Endothelial cell of umbilical vein (primary cell): ENCODE measurements at regions not wholly inside any gene's neighbourhood (a gene's known extent, or its start where the extent isn't known, plus 50 kb on each side); places are given as distances from the start of the nearest gene placed in this dataset.

ENCODE experiments used
- BruUV-seq: library from RNA; stranded (reverse); fragments of 400-500 nt; replicated peaks from 2 replicates; lab custom pipeline; 2021; lab: Mats Ljungman, UMichigan
- CTCF ChIA-PET: fragments of 300-600, 350-600 bp; sonication (Branson Sonifier 250); formaldehyde crosslinking; loops from one replicate; lab custom pipeline; 2021; ENCODE audit warnings: antibody characterized with exemption, inconsistent platforms; lab: Charles Lee
- POLR2A ChIA-PET: fragments of 300-600, 350-600 bp; sonication (Branson Sonifier 250); formaldehyde crosslinking; loops from one replicate; lab custom pipeline; 2021; ENCODE audit warnings: antibody characterized with exemption, inconsistent platforms; lab: Charles Lee
- DNase-seq: peaks from one replicate; pipeline ENCODE4 v3.0.0-alpha.2; 2011; ENCODE audit warnings: low read depth, low spot score
- FAIRE-seq: peaks from 2 replicates; lab custom pipeline; 2011; peaks lifted over from hg19 to GRCh38; lab: Jason Lieb, UNC
- H2AFZ ChIP-seq: 2 replicates; pipeline ENCODE4 v1.6.0; 2012; ENCODE audit warnings: low read depth, low read length, control low read depth, inconsistent platforms
- H3K27ac ChIP-seq: 2 replicates; pipeline ENCODE4 v1.5.1; 2011; ENCODE audit warnings: low read depth, mild to moderate bottlenecking, control low read depth, low read length, moderate library complexity; ENCODE audit not compliant: insufficient read depth
- H3K27me3 ChIP-seq, 2 experiments: 2 replicates each; pipeline versions ENCODE4 v1.6.0 to v1.6.1; 2011; ENCODE audit warnings: low read length in 2 of 2, mixed read lengths in 1 of 2; ENCODE audit not compliant: control insufficient read depth in 2 of 2, insufficient read depth in 2 of 2
- H3K36me3 ChIP-seq, 2 experiments: 2 replicates in 1 of 2; 3 replicates in 1 of 2; pipeline ENCODE4 v1.5.1; 2011; ENCODE audit warnings: low read length in 2 of 2, mild to moderate bottlenecking in 1 of 2, moderate library complexity in 1 of 2; ENCODE audit not compliant: control insufficient read depth in 2 of 2, insufficient read depth in 2 of 2; ENCODE audit errors: extremely low read depth in 1 of 2
- H3K4me1 ChIP-seq: 3 replicates; pipeline ENCODE4 v1.5.1; 2011; ENCODE audit warnings: mild to moderate bottlenecking, low read length; ENCODE audit not compliant: control insufficient read depth, insufficient read depth; ENCODE audit errors: extremely low read depth
- H3K4me2 ChIP-seq: 2 replicates; pipeline ENCODE4 v1.6.1; 2011; ENCODE audit warnings: low read length, control low read depth, mixed read lengths; ENCODE audit not compliant: insufficient read depth
- H3K4me3 ChIP-seq, 3 experiments: fragments of 200-600 bp in 1 of 3; sonication (generic), shearing (Covaris generic) in 1 of 3; replicated peaks in 1 of 3; 2 replicates each; pipeline ENCODE4 v1.5.1; 2011 to 2016; ENCODE audit warnings: control low read depth in 3 of 3, low read length in 3 of 3, mild to moderate bottlenecking in 2 of 3, inconsistent platforms in 1 of 3, low read depth in 1 of 3, moderate library complexity in 1 of 3; ENCODE audit not compliant: insufficient read depth in 1 of 3
- H3K79me2 ChIP-seq: 2 replicates; pipeline ENCODE4 v1.6.0; 2012; ENCODE audit warnings: low read length, inconsistent platforms; ENCODE audit not compliant: control insufficient read depth, insufficient read depth
- H3K9ac ChIP-seq: replicated peaks from 2 replicates; pipeline ENCODE3; 2011; ENCODE audit warnings: low read length, control low read depth; ENCODE audit not compliant: insufficient read depth; ENCODE audit errors: extremely low read depth
- H3K9me1 ChIP-seq: replicated peaks from 3 replicates; pipeline ENCODE4 v1.6.0; 2011; ENCODE audit warnings: mild to moderate bottlenecking, low read length; ENCODE audit not compliant: control insufficient read depth, insufficient read depth; ENCODE audit errors: extremely low read depth
- H3K9me3 ChIP-seq: replicated peaks from 2 replicates; pipeline ENCODE4 v1.5.1; 2012; ENCODE audit warnings: low read length, inconsistent platforms; ENCODE audit not compliant: control insufficient read depth, insufficient read depth
- H4K20me1 ChIP-seq: replicated peaks from 2 replicates; pipeline ENCODE3; 2011; ENCODE audit warnings: mild to moderate bottlenecking, low read length; ENCODE audit not compliant: control insufficient read depth, insufficient read depth; ENCODE audit errors: extremely low read depth
- EZH2 ChIP-seq: IDR thresholded peaks from 2 replicates; pipeline ENCODE4 v1.6.1; 2012; ENCODE audit warnings: borderline replicate concordance, low read depth, mild to moderate bottlenecking, moderate library complexity, low read length, inconsistent platforms; ENCODE audit not compliant: severe bottlenecking
- FOS ChIP-seq: IDR thresholded peaks from 2 replicates; pipeline ENCODE4 v1.6.1; 2011; ENCODE audit warnings: mild to moderate bottlenecking, low read length, moderate library complexity, borderline replicate concordance; ENCODE audit not compliant: insufficient read depth
- GATA2 ChIP-seq: IDR thresholded peaks from 2 replicates; pipeline ENCODE4 v1.7.0; 2011; ENCODE audit warnings: low read depth, mild to moderate bottlenecking, moderate library complexity, mixed read lengths, low read length; ENCODE audit not compliant: insufficient read length, insufficient read depth
- JUN ChIP-seq: IDR thresholded peaks from 2 replicates; pipeline ENCODE4 v1.6.1; 2011; ENCODE audit warnings: borderline replicate concordance, low read depth; ENCODE audit not compliant: insufficient read length, insufficient read depth
- MYC ChIP-seq: IDR thresholded peaks from one replicate; pipeline ENCODE4 v1.6.1; 2011; ENCODE audit warnings: mild to moderate bottlenecking, low read depth, low read length
- POLR2A ChIP-seq: IDR thresholded peaks from 2 replicates; pipeline ENCODE4 v1.6.1; 2012; ENCODE audit warnings: low read depth, mild to moderate bottlenecking, control low read depth, low read length
- POLR2AphosphoS5 ChIP-seq: IDR thresholded peaks from 2 replicates; pipeline ENCODE4 v1.6.1; 2012; ENCODE audit warnings: low read depth, mild to moderate bottlenecking, control low read depth, low read length, moderate library complexity; ENCODE audit not compliant: insufficient read depth
- dilution Hi-C: fragments of 300-500 bp; cut with MboI; formaldehyde crosslinking; loops from one replicate; pipeline ENCODE4 v1.15.0; 2019; ENCODE audit warnings: low sequenced_read_pairs; ENCODE audit not compliant: extremely low pct_ligation_motif_present
- intact Hi-C: fragments of 100-400 bp; cut with micrococcal nuclease; formaldehyde crosslinking; loops from one replicate; pipeline ENCODE4 v1.10.0; 2022
- TF ChIP-seq, protein P1 (sequence below): IDR thresholded peaks from 2 replicates; pipeline ENCODE4 v1.6.1; 2011; ENCODE audit not compliant: insufficient read depth, insufficient read length
- TF ChIP-seq, protein P2 (sequence below), 2 donors: IDR thresholded peaks; 1 replicate in 1 of 2; 2 replicates in 1 of 2; pipeline ENCODE4 v1.5.1; 2011; ENCODE audit warnings: low read length in 2 of 2, mild to moderate bottlenecking in 2 of 2, moderate library complexity in 2 of 2, control low read depth in 1 of 2, inconsistent platforms in 1 of 2, low read depth in 1 of 2; ENCODE audit not compliant: insufficient read depth in 1 of 2; ENCODE audit errors: extremely low read depth in 1 of 2

DNA sequence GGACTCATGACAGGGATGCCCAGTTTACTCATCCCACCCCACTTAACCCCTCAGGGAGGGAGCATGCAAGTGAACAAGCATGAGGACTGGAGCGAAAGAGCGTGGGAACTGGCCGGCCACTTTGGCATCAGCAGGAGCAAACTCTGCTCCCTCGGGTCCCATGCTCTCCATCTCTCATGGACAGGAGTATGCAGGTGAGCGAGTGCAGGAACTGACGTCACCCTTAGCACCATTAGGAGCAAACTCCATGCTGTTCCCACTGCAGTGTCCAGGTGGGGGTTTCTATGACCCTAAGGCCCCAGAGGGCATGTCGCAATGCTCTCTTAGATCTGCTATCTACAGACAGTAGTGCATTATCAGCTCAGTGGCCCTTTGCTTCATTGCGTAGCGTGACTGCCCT lies 821.8 kb upstream of the LRFN5 start:
- no peak for TF ChIP-seq GATA2
- no peaks in the 10 kb centered on the region for H3K36me3 ChIP-seq
- no peaks in the 10 kb centered on the region for H4K20me1 ChIP-seq
- no peak for DNase-seq
- H3K27me3 ChIP-seq, result no peaks in the 10 kb centered on the region
- H2AFZ ChIP-seq, result no peak overlapping the region
- ChIA-PET CTCF (no interaction called here), POLR2A (no interaction called here)
- H3K4me1 ChIP-seq, result no peaks in the 10 kb centered on the region
- intact Hi-C loops, result no loop called here
- H3K4me2 ChIP-seq, result no peak overlapping the region
- BruUV-seq, result no TSS peak
- dilution Hi-C loops, result no loop called here
- H3K27ac ChIP-seq, result no peak overlapping the region
- no peaks in the 10 kb centered on the region for H3K9me3 ChIP-seq
- H3K9me1 ChIP-seq, result no peaks in the 10 kb centered on the region
- H3K4me3 ChIP-seq, result no peak overlapping the region
- H3K79me2 ChIP-seq, result no peaks in the 10 kb centered on the region
- no peak for FAIRE-seq
- H3K9ac ChIP-seq, result no peak overlapping the region

DNA sequence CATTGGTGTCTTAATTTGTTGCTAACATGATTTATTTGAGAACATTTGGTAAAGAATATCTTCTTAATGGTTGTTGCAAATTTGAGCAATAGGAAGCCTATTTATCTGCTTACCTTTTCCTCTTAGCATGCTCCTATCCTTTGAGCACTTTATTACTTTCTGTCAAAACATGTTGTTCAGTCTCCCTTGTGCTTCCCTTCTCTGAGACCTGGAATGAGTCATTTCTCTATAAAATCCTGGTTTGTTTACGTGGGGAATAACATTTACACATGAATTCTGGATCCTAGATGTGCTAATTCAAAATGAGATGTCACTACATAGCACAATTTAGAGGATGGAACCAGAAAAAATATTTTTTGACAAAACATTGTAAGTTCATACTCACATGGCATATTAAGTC lies 844.0 kb upstream of the LRFN5 start:
- TF ChIP-seq JUN (no peak), GATA2 (no peak), FOS (no peak), MYC (no peak), POLR2A (no peak), EZH2 (no peak), POLR2AphosphoS5 (no peak)
- TF ChIP-seq, protein P1, sequence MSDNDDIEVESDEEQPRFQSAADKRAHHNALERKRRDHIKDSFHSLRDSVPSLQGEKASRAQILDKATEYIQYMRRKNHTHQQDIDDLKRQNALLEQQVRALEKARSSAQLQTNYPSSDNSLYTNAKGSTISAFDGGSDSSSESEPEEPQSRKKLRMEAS, result no peak
- TF ChIP-seq, protein P2, sequence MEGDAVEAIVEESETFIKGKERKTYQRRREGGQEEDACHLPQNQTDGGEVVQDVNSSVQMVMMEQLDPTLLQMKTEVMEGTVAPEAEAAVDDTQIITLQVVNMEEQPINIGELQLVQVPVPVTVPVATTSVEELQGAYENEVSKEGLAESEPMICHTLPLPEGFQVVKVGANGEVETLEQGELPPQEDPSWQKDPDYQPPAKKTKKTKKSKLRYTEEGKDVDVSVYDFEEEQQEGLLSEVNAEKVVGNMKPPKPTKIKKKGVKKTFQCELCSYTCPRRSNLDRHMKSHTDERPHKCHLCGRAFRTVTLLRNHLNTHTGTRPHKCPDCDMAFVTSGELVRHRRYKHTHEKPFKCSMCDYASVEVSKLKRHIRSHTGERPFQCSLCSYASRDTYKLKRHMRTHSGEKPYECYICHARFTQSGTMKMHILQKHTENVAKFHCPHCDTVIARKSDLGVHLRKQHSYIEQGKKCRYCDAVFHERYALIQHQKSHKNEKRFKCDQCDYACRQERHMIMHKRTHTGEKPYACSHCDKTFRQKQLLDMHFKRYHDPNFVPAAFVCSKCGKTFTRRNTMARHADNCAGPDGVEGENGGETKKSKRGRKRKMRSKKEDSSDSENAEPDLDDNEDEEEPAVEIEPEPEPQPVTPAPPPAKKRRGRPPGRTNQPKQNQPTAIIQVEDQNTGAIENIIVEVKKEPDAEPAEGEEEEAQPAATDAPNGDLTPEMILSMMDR (IDR thresholded peaks at IDR 0.05; ENCODE audit: extremely low read depth in 1 of 2, insufficient read depth in 1 of 2, low read depth in 1 of 2, low read length in 2 of 2), result no peak
- Histone ChIP-seq H3K79me2 (no peaks in the 10 kb centered on the region), H3K4me3 (no peak overlapping the region), H3K4me1 (no peaks in the 10 kb centered on the region), H4K20me1 (no peaks in the 10 kb centered on the region), H3K9me3 (peaks cover 5% of the 10 kb centered on the region), H3K27me3 (no peaks in the 10 kb centered on the region), H2AFZ (no peak overlapping the region), H3K9me1 (no peaks in the 10 kb centered on the region), H3K4me2 (no peak overlapping the region), H3K27ac (no peak overlapping the region), H3K9ac (no peak overlapping the region), H3K36me3 (no peaks in the 10 kb centered on the region)
- BruUV-seq, result no TSS peak
- intact Hi-C loops (no loop called here), dilution Hi-C loops (no loop called here)
- no peak for FAIRE-seq
- POLR2A ChIA-PET, result no interaction called here
- DNase-seq, result no peak
- CTCF ChIA-PET, result no interaction called here
